HK-2 (cell line): ENCODE measurements at regions not wholly inside any gene's neighbourhood (a gene's known extent, or its start where the extent isn't known, plus 50 kb on each side); places are given as distances from the start of the nearest gene placed in this dataset.
"Not testable (repeated sequence)": the region's sequence is repeated elsewhere in the genome, so short reads cannot be mapped to it uniquely, and the experiment has no call there.

Source experiments
- DNase-seq: peaks from one replicate; pipeline ENCODE4 v3.0.0-alpha.2; 2018; ENCODE audit not compliant: unreplicated experiment

GRCh38 chr2:129181433-129181832 is 798.0 kb upstream of the RAB6C start:
- no peak for DNase-seq

GRCh38 chr2:129181963-129182362 is 797.5 kb upstream of the RAB6C start:
- DNase-seq: no peak

DNA sequence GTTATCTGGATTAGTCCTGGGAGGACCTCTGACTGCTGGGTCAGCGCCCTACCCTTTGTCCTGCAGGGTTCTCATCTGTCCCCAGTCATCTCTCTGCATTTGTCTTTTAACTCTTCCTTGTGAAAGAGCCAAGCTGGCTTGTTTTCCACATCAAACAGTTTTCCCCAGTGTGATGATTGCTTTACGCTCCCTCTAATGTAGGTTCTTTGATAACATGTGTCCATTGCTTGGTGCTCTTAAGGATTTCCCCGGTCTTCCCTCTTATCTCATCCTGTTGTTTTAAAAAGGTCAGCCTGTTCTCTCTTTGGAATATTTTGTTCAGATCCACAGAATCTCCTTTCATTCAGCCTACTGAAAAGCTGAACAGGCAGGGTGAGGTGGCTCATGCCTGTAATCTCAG is 792.1 kb upstream of the RAB6C start:
- no peak for DNase-seq

- no peak for DNase-seq
These were observed 791.0 kb upstream of the RAB6C start for GRCh38 chr2:129188451-129188850.

DNA sequence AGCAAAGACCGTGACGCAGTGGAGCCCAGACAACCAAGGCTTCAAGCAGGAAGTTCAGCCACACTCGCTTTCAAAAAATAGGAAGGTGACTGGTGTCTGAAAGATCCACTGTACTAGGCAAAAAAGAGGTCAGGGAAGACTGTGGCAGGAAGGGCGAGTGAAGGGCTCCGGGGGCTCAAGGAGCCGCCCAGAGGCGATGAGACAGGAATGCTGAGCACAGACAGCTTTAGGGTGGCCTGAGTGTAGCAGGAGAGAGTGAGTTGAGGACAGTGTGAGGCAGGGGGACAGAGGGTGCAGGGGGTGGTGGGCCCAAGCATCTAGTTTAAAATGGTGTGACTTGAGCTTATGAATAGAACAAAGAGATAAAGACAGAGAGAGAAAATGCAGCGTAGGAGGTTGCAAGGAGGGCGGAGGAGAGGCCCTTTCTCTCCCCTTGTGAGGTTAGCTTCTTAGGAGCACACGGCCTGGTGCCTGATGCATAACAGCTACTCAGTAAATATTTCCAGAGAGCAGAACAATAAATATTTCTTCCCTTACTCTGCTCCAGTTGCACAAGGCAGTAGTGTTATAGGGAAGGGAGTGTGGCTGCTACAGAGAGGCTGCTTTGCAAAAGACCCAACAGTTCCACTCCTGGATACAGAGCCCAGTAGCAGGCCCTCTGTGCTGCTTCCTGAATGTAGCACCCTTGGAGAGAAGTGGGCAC is 789.7 kb upstream of the RAB6C start:
- DNase-seq: no peak

- DNase-seq: no peak
These were observed 789.0 kb upstream of the RAB6C start for GRCh38 chr2:129190494-129190893.

- DNase-seq: no peak
These were observed 787.9 kb upstream of the RAB6C start for GRCh38 chr2:129191530-129191929.

DNA sequence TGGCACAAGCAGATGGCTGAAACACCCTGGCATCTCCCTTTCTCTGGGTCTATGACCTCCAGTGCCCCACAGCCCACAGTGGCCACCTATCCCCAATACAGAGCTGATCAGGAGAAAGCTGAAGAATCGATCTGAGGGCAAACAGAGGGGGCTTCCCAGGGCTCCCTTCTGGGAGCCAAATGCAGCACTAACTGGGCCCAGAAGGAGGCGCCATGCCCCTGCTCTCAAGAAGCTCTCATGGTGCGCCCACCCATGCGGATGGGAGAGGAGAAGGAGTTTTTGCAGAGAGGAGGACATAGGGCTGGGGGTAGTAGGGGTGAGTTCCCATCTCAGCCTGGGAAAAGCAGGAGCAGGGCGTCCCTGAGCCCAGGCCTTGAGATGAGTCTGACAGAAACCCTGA is 787.3 kb upstream of the RAB6C start:
- no peak for DNase-seq

- no peak for DNase-seq
These were observed 786.6 kb upstream of the RAB6C start for GRCh38 chr2:129192841-129193253.

- no peak for DNase-seq
These were observed 785.5 kb upstream of the RAB6C start for GRCh38 chr2:129193961-129194360.

DNA sequence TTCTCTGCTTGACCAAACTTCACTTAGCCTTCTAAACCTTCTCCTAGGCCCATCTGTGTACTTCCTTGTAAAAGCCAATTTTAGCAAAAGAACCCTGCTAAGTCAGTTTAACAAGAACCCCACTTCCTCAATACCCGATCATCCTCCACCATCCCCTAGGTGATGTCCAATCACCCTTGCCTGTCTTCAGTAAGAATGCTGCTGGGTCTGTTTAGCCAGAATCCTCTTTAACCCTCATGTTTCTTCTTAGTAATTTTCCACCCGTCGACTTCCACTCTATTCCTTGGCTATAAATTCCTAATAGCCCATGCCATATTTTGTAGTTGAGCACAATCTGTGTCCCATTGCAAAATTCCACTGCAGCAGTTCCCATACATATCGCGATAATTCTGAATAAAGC is 780.0 kb upstream of the RAB6C start:
- no peak for DNase-seq

- DNase-seq: no peak
These were observed 777.8 kb upstream of the RAB6C start for GRCh38 chr2:129201696-129202095.

GRCh38 chr2:129203331-129203730 is 776.1 kb upstream of the RAB6C start:
- no peak for DNase-seq

DNA sequence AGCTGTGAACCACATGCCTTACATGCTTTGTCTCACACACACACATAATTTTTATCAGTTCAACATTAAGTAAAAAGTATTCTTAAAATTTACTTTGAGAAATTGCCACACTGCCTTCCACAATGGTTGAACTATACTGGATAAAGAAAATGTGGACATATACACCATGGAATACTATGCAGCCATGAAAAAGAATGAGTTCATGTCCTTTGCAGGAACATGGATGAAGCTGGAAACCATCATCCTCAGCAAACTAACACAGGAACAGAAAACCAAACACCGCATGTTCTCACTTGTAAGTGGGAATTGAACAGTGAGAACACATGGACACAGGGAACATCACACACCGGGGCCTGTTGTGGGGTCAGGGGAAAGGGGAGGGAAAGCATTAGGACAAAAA is 774.9 kb upstream of the RAB6C start:
- DNase-seq: not testable (repeated sequence)

DNA sequence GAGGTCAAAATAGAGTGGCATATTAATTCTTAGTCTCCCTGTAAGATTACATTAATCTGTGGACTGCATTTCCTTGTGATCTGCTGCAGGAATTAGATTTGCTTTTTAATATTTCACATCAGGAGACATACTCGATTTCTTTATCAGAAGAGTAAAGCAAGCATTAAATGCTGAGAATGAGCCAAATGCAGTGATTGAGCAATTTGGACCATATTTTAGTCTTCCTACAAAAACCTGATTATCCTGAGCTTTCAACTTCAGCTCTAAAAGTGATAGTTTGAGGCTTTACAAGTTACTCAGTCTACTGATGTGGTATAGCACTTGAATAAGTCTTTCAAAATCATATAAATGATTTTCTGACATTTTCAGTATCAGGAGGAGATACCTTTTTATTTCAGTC is 774.3 kb upstream of the RAB6C start:
- DNase-seq: no peak

DNA sequence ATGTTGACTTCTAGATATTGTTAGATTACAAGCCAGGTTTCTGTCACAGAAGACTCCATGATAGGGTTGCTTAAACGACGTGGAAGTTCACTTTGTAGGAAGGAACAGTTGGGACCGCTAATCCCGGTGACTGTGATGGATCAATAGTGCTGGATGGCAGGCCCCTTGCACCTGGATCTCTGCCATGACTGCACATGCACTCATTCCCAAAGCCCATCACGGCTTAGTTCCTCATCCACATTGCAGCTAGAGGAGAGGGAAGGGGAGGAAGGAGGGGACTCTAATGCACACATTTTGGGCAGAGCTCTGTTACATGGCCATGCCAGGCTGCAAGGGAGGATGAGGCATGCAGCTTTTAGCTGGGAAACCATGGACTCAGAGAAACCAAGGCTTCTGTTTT is 773.7 kb upstream of the RAB6C start:
- DNase-seq: no peak

DNA sequence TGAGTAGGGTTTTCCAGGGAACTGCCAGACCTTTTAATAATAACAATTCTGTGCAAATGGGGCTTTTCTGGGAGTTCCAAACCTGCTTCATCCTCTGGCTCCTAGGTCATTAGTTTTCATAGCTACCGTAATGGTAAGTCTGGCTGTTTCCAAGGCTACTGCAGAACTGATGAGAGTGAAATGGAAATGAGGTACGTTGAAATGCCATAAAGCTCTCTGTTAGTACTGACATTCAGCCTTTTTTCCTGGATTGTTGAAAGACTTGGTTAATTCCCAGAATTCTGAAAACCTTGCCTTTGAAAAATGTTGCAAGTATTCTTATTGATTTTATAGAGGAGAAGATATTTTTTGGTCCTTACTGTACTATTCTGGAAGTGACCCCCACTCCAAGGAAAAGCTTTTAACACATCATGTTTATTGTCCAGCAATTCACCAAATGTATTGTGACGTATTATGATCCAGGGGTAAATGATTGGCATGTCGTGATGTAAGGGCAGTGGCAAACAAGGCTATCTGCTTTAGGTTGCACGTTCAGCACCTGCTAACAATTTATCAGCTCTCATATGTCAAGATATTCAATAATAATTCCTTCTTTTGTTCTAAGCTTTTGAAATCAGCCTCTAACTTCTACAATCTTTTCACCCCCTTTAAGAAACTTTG is 767.0 kb upstream of the RAB6C start:
- no peak for DNase-seq

GRCh38 chr2:129224022-129224421 is 755.4 kb upstream of the RAB6C start:
- DNase-seq: no peak

DNA sequence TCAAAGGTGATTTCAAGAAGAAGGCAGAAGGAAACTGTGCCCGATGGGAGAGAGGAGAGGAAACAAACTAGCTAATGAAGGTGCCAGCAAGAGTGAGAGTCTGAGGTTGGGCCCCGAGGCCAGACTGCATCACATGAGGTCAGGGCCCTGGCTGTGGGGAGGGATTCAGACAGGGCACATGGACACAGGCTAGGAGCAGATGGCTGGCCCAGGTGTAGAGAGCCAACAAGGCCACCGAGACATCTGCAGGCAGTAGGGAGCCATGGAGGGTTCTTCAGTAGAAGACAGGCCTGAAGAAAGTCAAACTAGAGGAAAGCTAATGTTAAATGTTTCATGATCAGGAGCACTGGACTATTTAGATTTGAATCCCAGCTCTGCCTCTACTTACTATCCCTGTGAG is 755.0 kb upstream of the RAB6C start:
- no peak for DNase-seq

GRCh38 chr2:129229196-129229595 is 750.3 kb upstream of the RAB6C start:
- DNase-seq: no peak

- DNase-seq: no peak
These were observed 749.5 kb upstream of the RAB6C start for GRCh38 chr2:129229830-129230441.

- DNase-seq: no peak
These were observed 747.5 kb upstream of the RAB6C start for GRCh38 chr2:129231924-129232323.

DNA sequence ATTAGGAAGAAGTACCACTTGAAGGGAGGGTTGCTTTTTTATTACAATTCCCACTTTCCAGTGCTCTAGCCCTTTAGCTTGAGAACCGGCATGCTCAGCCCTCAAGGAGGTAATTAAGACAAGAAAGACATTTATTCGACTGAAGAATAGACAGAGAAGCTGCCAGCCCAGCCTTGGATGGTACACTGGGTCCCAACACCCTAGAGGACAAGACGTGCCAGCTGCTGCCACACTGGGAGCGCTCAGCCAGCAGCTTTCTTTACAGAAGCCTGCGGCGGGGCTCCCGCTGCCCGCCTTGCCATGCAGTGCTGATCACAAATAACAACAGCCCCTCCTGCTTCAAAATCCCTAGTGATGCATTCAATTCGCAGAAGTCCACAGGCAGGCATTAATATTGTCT is 746.3 kb upstream of the RAB6C start:
- no peak for DNase-seq
